NCI-H69 (cell line): ENCODE measurements at regions not wholly inside any gene's neighbourhood (a gene's known extent, or its start where the extent isn't known, plus 50 kb on each side); places are given as distances from the start of the nearest gene placed in this dataset.
A peak's percentile ranks its signal among the peaks of the same experiment; 100 is the strongest.

ENCODE experiments used
- DNase-seq: peaks from one replicate; lab custom pipeline; 2025; lab: John Stamatoyannopoulos, UW

GRCh38 chr17:71710816-71711215 is 410.0 kb upstream of the SOX9 start:
- peak; percentile 36 for DNase-seq

DNA sequence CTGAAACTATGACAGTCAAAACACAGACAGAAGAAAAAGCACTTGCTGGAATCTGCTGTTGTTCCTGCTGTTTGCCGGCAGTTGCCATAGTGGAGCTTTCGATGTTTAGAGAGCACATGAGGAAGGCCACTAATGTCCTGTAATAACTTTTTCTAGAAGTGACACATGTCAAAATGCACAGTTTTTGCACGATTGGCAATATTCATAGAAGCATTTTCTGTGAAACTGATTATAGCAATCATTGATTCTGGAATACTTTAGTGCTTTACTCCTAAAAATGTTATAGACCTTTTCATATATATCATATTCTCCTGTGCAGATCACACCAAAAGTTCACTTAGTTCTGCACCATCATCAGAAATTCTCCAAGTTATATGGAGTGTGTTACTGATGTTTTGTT is 407.0 kb upstream of the SOX9 start:
- no peak for DNase-seq

DNA sequence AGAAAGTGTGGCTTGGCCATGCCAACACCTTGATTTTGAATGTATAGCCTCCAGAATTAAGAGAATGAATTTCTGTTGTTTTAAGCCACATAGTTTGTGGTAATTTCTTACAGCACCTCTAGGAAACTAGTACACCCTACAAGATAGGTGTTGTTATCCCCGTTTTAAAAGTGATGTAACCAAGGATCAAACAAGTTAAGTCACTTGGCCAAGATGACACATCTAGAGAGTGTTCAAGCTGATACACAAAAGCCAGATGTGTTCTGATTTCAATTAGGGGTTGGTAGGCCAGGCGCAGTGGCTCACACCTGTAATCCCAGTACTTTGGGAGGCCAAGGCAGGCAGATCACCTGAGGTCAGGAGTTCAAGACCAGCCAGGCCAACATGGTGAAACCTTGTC is 396.5 kb upstream of the SOX9 start:
- no peak for DNase-seq

DNA sequence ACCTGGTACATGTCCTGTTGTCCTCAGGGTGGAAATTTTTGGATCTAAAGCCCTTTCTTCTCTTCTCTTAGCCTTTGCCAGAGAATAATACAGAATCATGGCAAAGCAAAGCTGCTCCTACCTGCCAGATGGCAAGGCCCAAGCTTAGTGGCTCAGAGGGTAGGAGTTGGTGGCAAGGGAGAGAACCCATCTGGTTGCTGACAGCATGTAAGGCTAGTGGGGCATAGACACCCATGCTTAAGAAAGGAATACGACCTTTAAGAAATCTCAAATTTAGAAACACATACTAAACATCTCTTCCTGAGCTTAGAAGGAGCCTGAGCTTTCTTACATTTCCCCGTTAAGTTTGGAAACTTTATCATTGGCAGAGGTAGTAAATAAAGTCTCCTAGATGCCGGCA is 395.0 kb upstream of the SOX9 start:
- DNase-seq: peak; percentile 23

GRCh38 chr17:71726341-71726740 is 394.5 kb upstream of the SOX9 start:
- DNase-seq: peak; percentile 60

GRCh38 chr17:71727292-71727691 is 393.5 kb upstream of the SOX9 start:
- no peak for DNase-seq

- no peak for DNase-seq
These were observed 393.1 kb upstream of the SOX9 start for GRCh38 chr17:71727723-71728122.

- DNase-seq: no peak
These were observed 389.9 kb upstream of the SOX9 start for GRCh38 chr17:71730871-71731270.

- no peak for DNase-seq
These were observed 384.9 kb upstream of the SOX9 start for GRCh38 chr17:71735893-71736292.

DNA sequence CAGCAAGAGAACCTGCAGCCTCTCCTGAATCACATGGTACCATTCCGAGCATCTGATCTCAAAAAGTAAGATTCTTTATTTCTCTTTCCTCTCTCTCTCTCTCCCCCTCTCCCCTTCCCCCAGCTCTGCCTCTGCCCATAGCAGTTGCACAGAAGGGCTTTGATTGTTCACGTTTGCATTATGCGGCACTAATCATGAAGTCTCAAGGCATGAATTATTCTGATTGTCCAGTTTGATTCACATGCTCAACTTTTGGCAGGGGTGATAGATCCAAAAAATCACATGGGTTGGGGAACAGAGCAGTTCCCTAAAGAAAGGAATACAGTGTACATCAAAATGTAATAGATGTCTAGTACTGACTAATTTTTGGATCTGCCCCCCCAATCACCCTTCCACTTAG is 380.0 kb upstream of the SOX9 start:
- no peak for DNase-seq

DNA sequence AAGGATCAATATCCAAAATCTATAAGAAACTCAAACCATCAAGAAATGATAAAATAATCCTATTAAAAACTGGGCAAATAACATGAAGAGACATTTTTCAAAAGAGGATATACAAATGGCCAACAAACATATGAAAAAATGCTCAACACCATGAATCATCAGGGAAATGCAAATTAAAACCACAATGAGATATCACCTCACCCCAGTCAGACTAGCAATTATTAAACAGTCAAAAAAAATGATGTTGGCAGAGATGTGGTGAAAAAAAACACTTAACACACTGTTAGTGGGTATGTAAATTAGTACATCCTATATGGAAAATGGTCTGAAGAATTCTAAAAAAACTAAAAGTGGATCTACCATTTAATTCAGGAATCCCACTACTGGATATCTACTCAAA is 379.0 kb upstream of the SOX9 start:
- no peak for DNase-seq

DNA sequence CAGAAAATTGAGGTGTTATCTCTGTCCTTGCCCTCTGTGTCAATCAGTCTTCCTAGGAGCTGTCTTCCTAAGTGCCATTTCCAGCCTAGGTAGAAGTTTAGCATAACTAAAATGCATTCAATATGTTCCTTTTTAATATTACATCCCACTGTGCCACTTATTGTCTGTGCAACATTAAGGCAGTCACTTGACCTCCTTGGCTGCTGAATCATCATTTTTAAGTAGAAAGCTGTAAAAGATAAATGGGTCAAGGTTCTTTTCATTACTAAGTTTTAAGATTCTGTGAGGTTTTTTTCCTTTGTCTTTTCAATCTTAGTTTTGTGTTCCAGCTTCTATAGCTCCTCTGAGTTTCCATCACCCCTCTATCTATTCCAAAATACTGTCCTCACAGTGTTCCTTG is 371.9 kb upstream of the SOX9 start:
- DNase-seq: no peak

GRCh38 chr17:71753070-71753469 is 367.8 kb upstream of the SOX9 start:
- no peak for DNase-seq

GRCh38 chr17:71757156-71757555 is 363.7 kb upstream of the SOX9 start:
- no peak for DNase-seq

DNA sequence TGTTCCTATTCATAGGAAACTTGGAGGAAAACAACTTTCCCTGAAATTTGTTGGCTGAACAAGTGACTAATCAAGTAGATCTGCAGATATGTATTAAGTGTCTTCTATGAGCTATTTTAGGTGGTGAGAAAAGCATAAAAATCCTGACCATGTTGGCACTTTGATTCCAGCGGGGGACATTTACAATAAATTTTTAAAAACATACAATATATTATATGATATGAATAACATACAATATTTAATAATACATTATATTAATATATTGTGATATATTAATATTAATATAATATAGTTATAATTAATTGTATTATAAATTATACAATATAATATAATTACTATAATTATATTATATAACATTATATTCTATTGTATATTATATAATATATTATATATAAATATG is 362.9 kb upstream of the SOX9 start:
- DNase-seq: no peak

DNA sequence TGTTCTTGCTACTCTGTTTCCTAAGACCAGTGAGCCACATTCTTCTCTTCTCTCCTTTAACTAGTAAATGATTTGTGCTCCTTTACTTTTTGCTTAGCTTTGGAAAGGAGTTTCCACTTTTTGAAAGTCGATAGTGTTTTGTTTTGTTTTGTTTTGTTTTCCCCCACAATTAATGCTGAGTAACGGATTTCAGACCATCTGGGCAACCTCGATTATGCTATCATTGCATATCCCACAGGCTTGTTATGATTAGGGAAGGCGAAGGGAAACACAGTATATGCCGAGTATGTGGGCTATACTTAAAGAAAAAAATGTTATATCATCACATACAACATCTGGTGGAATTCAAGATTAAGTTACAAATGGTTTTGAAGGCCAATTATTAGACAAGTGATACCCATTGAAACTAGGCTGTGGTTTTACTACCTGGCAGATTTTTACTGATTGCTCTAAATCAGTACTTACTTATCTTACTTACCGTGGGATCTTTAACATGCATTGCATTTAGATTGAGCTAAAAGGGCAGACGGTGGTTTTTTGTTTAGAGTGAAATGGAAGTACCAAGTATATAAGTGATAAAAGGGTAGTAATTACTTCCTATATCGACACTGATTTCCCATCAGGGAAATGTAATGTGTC is 361.3 kb upstream of the SOX9 start:
- peak; percentile 51 for DNase-seq

- peak; percentile 35 for DNase-seq
These were observed 360.6 kb upstream of the SOX9 start for GRCh38 chr17:71760062-71760720.

DNA sequence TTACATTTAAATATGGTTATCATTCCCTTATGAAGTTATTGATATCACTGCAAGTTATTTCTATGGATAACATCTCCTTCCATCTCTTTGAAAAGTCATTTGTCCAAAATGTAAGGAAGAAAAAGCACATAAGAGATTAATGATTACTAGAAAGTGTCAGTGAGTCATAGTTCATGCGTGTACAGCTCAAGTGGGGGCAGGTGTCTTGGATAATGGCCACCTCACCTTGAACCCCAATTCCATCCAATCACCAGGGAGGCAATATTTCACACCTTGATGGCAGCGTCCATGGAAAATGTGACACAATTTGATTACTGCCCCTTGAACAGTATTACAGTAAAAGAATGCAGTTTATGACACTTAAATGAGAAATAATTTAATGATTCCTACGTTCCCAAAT is 358.3 kb upstream of the SOX9 start:
- DNase-seq: no peak

DNA sequence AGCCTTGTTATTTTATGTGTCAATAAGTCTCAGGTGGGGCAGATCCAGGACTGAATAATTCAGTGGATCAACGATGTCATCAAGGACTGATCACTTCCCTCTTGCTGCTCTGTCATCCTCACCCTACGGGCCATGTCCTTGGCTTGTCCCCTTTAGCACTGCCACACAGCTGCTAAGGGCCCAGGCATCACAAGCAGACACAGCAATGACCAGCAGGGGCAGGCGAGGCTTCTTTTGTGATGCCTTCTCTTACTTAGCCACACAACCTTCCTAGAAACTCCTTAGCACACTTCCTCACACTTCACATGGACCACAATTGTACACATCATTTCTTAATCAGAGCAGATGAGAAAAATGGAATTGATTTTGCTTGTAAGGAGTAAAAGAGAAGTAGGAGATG is 356.3 kb upstream of the SOX9 start:
- peak; percentile 57 for DNase-seq

DNA sequence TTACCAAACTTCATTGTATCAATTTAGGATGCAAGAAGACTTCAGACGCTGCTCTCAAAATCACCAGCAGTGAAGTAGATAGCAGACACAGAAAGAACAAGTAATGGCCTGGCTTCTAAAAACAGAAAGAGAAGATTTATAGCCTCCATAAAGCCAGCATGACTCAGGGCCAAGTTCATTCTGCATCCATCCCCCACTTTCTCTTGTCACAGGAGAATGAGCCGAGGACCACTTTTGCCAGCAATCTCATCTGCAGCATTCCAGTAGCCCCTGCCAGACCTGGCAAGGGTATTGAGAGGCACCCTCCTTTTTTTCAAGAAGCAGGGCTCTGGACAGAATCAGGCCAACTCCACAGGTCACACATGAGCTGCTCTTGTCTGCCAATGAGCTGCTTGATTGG is 355.4 kb upstream of the SOX9 start:
- DNase-seq: peak; percentile 53

DNA sequence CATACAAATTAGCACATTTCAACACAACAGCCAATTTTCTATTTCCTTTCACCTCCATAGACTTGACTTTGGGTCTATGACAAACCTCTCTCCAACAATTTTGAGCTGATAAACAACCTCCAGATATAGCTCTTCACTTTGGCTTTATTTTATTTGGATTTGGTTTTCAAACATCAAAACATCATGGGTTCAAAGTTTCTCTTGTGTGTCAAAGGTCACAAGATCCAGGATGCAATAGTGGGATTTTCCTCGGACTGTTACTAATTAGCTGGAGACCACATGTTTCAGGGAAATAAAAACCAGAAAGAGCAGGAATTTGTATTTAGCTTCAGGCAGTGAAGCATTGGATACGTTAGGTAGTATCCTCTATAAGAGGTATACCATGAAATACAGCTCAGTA is 351.0 kb upstream of the SOX9 start:
- DNase-seq: no peak

GRCh38 chr17:71777048-71777640 is 343.7 kb upstream of the SOX9 start:
- no peak for DNase-seq

GRCh38 chr17:71779482-71779881 is 341.3 kb upstream of the SOX9 start:
- DNase-seq: no peak

DNA sequence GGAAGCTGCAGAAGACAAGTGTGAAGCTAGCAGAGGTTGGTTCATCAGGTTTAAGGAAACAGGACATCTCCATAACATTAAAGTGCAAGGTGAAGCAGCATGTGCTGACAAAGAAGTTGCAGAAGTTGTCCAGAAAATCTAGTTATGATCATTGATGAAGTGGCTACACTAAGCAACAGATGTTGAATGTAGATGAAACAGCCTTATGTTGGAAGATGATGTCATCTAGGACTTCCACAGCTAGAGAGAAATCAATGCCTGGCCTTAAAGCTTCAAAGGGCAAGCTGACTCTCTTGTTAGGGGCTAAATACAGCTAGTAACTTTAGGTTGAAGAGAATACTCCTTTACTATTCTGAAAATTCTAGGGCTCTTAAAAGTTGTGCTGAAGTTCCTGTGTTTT is 340.2 kb upstream of the SOX9 start:
- no peak for DNase-seq
